SW480 (cell line): ENCODE measurements at regions not wholly inside any gene's neighbourhood (a gene's known extent, or its start where the extent isn't known, plus 50 kb on each side); places are given as distances from the start of the nearest gene placed in this dataset.

Experiments used
- DNase-seq: peaks from one replicate; pipeline ENCODE4 v3.0.0-alpha.2; 2016; ENCODE audit warnings: low spot score

- DNase-seq: no peak
Observed at GRCh38 chr2:129646107-129646506, 333.4 kb upstream of the RAB6C start.

DNA sequence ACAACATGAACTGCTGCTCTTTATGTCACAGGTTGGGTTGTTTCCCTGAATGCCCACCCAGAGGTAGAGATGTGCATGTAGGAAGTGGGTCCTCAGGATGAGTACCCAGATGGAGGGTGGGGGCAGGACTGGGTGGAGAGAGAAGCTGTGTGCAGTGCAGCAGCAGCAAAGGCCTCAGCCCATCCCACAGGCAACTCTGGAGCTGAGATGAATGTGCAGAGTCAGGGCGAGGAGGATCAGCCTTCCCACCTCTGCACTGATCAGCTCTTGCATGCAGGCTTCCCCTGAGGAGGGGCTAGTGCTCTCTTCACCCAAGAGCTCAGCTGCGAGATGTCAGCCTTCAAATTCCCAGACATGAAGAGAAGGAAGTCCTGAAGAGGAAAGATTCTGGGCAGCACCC, 326.2 kb upstream of the RAB6C start:
- no peak for DNase-seq

DNA sequence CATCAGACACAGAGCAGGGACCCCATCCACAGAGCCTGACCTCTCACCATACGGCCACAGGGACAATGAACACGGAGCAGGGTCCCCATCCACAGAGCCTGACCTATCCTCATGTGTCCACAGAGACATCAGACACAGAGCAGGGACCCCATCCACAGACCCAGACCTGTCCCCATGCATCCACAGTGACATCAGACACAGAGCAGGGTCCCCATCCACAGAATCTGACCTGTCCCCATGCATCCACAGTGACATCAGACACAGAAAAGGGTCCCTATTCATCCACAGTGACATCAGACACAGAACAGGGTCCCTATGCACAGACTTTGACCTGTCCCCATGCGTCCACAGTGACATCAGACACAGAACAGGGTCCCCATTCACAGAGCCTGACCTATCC, 325.1 kb upstream of the RAB6C start:
- DNase-seq: no peak

DNA sequence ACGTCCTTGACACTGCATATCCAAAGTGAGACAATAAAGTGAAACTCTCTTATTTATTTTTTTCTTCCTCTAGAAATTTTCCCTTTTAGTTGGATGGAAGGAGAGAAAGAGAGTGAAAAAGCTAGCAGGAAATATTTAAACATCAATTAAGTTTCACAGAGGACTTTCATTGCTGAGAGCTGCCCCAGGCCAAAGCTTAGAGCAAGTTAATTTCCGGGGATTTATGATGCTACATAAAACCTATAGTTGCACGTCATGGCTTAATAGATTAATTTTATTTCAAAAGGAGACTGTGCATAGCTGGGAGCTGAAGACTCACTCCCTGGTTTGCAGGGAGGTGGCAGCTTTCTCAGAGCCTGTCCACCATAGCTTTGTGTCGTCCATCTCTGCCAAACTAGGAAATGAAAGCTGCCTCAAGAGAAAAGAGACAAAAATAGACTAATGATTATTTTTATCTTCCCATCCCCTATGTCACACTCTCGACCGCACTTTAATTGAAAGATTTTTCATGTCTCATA, 323.3 kb upstream of the RAB6C start:
- no peak for DNase-seq

DNA sequence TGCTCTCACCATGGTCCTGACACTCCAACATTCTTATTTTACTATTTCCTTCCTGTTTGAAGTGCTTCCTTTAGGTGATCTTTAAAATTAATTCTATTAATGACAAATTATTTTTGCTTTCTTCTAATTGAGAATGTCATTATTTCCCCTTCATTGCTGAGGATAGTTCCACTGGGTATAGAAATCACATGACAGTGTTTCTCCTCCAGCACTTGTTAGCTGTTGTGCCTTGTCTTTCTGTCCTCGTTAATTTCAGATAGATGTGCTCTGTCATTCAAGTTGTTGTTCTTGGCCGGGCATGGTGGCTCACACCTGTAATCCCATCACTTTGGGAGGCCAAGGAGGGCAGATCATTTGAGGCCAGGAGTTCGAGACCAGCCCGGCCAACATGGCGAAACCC, 321.0 kb upstream of the RAB6C start:
- DNase-seq: no peak

- DNase-seq: peak; percentile 19
Observed at GRCh38 chr2:129661935-129662334, 317.5 kb upstream of the RAB6C start.

DNA sequence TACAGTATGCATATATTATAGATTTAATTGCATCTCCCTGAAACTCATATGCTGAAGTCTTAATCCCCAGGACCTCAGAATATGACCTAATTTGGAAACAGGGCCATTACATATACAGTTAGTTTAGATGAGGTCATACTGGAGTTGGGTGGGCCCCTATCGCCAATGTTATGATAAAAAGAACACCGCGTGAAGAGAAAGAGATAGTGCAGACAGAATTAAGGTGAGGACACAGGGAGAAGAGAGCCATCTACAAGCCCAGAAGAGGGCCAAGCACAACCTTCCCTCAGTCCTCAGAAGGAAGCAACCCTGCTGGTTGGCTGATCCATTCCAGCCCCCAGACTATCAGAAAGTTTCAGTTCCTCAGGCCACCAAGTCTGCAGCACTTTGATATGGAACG, 311.9 kb upstream of the RAB6C start:
- no peak for DNase-seq

GRCh38 chr2:129672521-129672920, 306.9 kb upstream of the RAB6C start:
- no peak for DNase-seq

DNA sequence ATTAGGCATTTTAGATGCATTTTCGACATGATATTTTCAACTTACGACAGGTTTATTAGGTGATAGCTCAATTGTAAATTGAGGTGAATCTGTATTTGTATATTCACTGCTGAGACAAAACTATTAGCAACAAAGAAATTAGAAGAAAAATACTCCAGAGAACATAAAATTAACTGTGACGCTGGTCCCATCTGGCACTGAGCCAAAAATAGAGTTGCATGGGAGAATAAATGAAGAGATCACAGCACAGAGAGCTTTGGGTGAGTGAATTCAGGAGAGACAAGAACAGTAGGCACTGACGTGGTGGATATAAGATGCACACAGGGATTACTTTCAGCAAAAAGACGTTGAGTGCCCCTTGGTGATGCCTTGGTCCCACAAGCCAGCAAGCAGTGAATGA, 306.2 kb upstream of the RAB6C start:
- DNase-seq: no peak

- DNase-seq: no peak
Observed at GRCh38 chr2:129673847-129674711, 305.4 kb upstream of the RAB6C start.

- DNase-seq: no peak
Observed at GRCh38 chr2:129678751-129679150, 300.7 kb upstream of the RAB6C start.

DNA sequence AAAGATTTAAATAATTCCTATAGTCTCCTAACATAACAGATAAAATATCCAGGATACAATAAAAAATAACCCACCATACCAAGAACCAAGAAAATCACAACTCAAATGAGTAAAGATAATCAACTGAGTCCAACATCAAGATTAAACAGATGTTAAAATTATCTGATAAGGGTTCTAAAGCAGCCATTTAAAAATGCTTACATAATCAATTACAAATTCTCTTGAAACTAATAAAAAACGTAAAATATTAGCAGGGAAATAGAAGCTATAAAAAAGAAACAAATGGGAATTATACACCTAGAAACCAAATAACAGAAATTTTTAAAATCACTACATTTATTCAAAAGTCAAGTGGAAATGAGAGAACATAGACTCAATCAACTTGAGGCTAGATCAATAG, 297.7 kb upstream of the RAB6C start:
- DNase-seq: no peak

- no peak for DNase-seq
Observed at GRCh38 chr2:129689653-129690448, 289.6 kb upstream of the RAB6C start.

GRCh38 chr2:129695496-129695895, 284.0 kb upstream of the RAB6C start:
- no peak for DNase-seq

- no peak for DNase-seq
Observed at GRCh38 chr2:129698593-129698992, 280.9 kb upstream of the RAB6C start.

- no peak for DNase-seq
Observed at GRCh38 chr2:129699781-129700573, 279.5 kb upstream of the RAB6C start.

DNA sequence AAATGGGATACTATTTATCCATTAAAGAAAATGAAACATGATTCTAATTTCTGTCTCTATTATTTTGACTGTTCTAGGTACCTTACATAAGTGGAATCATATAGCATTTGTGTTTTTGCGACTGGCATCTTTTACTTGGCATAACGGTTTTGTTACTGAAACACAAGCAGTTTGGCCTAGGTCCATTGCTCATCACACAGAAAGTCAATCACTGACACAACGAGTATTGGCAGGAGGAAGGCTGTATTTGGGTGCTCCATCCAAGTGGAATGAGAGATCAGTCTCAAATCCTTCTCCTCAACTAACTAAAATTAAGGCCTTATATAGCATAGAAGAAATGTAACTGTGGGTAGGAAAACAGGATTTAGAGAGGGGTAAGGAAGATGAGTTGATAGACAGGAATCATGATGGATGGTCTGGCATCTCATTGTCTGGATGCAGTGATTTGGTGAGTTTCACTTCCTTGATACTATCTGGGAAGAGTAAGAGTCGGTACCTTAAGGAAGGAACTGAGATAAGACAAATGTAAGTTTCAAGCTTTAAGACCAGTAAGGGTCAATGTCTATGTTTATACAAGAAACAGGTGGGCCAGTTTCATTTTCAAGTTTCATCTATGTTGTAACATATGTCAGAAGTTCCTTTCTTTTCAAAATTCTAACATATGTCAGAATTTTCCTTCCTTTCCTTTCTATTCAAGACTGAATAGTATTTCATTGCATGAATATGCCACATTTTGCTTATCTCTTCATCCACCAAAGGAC, 276.9 kb upstream of the RAB6C start:
- no peak for DNase-seq

GRCh38 chr2:129705085-129705484, 274.4 kb upstream of the RAB6C start:
- DNase-seq: no peak

DNA sequence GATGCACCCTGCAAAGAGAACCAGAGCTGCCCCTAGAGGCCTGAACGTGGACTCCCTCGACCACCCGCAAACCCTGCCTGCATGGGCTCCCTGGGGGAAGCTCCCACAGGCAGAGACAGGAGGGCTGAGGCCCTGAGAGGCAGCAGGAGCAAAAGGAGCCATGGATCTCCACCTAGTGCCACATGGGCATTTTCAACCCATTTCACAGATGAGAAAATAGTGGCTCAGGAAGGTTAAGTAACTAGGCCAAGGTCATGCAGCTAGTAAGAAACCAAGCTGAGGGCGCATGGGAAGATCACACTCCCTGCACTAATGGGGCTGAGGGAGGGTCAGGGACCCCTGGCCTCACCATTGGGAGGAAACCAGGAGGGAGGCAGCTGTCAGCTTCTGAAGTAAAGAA, 271.7 kb upstream of the RAB6C start:
- DNase-seq: no peak

DNA sequence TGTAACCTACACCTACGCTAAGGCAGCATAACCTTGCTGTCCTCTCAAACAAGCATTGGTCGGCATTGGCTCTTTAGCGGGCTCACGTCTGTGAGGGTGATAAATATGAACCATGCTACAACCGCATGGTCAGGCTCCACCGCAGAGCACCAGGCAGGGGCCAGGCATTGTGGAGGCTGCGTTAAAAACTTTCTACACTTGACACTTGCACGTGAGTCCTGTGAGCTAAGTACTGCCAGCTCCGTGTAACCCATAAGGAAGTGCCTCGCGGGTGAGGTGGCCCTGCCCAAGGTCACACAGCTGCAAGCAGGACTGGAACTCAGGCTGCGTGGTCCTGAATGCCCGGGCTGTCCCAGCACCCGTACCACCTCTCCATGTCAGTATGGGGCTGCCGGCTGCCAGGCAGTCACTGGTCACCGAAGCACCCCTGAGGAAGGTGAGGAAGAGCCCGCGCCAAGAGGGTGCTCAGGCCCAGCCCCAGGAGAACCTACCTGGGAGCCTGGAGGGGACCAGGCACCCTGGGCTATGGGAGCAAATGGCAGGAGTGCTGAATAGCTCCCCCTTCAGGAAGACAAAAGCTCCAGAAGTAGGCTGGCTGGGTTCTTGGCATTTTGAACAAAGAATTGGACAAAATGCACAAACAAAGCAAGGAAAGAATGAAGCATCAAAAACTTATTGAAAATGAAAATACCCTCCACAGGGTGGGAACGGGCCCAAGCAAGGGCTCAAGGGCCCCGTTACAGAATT, 271.1 kb upstream of the RAB6C start:
- DNase-seq: no peak
